Type B pancreatic cell (in vitro differentiated cells): ENCODE measurements at regions not wholly inside any gene's neighbourhood (a gene's known extent, or its start where the extent isn't known, plus 50 kb on each side); places are given as distances from the start of the nearest gene placed in this dataset.

Source experiments
- DNase-seq: peaks from one replicate; pipeline ENCODE4 v3.0.0; 2021; ENCODE audit warnings: mixed read lengths; ENCODE audit not compliant: unreplicated experiment; ENCODE audit errors: extremely low spot score
- H3K27ac Mint-ChIP-seq: 2 replicates; pipeline ENCODE4 v1.8.0; 2021; ENCODE audit warnings: mild to moderate bottlenecking, mixed read lengths
- H3K27me3 Mint-ChIP-seq: 2 replicates; pipeline ENCODE4 v1.8.0; 2021; ENCODE audit warnings: mixed read lengths
- H3K36me3 Mint-ChIP-seq: 2 replicates; pipeline ENCODE4 v1.8.0; 2021; ENCODE audit warnings: mixed read lengths
- H3K4me1 Mint-ChIP-seq: one replicate; pipeline ENCODE4 v1.8.0; 2021; ENCODE audit warnings: mixed read lengths; ENCODE audit not compliant: unreplicated experiment
- H3K4me3 Mint-ChIP-seq: 2 replicates; pipeline ENCODE4 v1.8.0; 2021; ENCODE audit warnings: mild to moderate bottlenecking, mixed read lengths
- H3K9me3 Mint-ChIP-seq: 2 replicates; pipeline ENCODE4 v1.8.0; 2021; ENCODE audit warnings: mixed read lengths
- TF ChIP-seq, protein P1 (sequence below): fragments of 200-600 bp; sonication (generic); conservative IDR thresholded peaks from 2 replicates; pipeline ENCODE4 v1.5.0; 2021; ENCODE audit warnings: antibody characterized with exemption, mild to moderate bottlenecking

DNA sequence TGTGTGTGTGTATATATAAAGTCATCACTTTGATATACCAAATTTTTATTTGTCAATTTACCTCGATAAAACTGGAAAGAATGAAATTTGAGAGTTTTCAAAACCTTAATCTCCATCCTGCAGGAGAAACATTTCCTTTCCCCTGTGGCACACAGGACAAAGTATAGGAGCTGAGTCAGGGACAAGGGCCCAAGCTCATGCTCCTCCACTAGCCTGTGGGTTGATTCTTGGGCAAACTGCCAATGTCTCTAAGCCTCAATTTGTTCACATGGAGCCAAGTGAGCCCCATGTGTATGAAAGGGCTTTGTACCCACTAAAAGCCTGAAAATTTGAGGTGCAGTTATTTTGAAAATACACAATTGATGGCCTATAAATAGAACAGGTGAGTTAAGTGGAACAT, 60.3 kb upstream of the IL6 start:
- Mint-ChIP-seq H3K9me3 (peaks cover 8% of the 10 kb centered on the region), H3K27ac (no peak overlapping the region), H3K27me3 (peaks cover 6% of the 10 kb centered on the region), H3K4me3 (no peak overlapping the region), H3K36me3 (no peaks in the 10 kb centered on the region), H3K4me1 (peaks cover 5% of the 10 kb centered on the region)
- TF ChIP-seq, protein P1, sequence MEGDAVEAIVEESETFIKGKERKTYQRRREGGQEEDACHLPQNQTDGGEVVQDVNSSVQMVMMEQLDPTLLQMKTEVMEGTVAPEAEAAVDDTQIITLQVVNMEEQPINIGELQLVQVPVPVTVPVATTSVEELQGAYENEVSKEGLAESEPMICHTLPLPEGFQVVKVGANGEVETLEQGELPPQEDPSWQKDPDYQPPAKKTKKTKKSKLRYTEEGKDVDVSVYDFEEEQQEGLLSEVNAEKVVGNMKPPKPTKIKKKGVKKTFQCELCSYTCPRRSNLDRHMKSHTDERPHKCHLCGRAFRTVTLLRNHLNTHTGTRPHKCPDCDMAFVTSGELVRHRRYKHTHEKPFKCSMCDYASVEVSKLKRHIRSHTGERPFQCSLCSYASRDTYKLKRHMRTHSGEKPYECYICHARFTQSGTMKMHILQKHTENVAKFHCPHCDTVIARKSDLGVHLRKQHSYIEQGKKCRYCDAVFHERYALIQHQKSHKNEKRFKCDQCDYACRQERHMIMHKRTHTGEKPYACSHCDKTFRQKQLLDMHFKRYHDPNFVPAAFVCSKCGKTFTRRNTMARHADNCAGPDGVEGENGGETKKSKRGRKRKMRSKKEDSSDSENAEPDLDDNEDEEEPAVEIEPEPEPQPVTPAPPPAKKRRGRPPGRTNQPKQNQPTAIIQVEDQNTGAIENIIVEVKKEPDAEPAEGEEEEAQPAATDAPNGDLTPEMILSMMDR, result no peak
- DNase-seq, result no peak

DNA sequence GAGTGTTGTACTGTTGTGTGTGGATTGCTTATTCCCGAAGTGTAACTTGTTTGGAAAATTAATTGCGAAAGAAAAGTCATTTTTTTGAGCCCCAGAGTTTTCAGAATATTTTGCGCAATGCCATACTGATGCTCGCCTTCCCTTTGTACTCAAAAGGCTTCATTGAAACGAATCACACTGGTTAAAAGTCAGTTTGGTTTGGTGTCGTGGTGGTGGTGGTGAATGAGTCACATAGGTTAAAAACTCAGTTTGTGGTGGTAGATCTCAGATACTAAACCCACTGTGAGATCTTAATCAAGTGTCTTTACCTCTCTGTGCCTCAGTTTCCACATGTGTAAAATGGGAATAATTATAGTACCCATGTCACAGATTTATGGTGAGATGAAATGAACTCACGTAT, 61.1 kb upstream of the IL6 start:
- Mint-ChIP-seq H3K27ac (no peak overlapping the region), H3K4me1 (peaks cover 5% of the 10 kb centered on the region), H3K4me3 (no peak overlapping the region), H3K9me3 (peaks cover 8% of the 10 kb centered on the region), H3K36me3 (no peaks in the 10 kb centered on the region), H3K27me3 (peaks cover 6% of the 10 kb centered on the region)
- TF ChIP-seq, protein P1, result no peak
- no peak for DNase-seq

DNA sequence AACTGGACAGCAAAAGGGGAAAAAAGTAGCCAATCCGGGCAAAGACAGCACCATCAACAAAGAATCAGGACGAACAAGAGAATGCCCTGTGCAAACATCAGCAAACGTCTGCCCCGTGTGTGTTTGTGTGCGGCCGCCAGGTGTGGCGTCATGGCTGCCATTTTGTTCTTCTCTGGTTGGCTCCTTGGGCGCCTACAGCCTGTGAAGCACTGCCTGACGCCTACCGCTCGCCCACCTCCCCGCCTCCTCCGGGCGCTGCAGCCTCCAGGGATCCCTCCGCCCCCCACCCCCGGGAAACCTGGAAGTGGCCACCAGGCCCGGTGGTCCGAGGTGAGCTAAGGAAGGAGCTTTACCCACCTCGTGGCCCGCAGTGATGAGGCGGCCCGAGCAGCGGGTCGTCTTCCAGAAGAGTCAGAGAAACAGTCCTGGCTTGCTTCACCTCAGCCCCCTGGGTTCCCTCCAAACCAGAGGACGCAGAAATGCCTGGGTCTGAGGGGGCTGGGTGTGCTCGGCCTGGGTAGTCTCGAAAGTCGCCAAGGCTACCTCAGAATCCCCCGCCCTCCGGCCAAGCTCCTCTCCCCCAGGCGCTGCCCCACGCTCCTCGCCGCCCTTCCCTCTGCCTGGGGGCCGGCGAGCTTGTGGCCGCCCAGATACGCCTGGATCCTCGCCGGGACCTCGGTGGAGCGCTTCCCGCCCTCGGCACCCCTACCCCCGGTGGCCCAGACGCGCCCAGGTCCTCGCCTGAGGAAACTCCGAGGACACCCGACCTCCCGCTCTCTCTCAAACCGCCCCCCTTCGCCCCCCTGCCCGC, 61.8 kb upstream of the IL6 start:
- Mint-ChIP-seq H3K4me1 (peaks cover 5% of the 10 kb centered on the region), H3K27ac (no peak overlapping the region)
- TF ChIP-seq, protein P1, result no peak

DNA sequence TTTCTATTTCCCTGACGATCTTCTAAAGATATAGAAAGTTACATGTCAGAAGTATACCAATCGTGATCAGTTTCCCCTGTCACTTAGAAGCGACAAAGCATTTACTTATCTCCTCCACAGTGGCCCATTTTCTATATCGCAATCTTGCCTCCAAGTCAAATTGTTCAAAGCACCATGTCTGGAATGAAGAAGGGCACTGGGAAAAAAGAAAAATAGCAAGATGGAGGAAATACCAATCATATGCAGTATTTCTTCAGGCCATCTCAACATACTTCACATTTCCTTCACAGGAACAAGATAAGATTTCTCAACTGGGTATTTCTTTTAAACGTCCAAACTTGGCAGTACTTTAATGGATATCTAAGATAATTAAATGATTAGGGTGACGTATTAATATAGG, 63.3 kb upstream of the IL6 start:
- TF ChIP-seq, protein P1, result no peak
- no peak overlapping the region for H3K27ac Mint-ChIP-seq
- H3K9me3 Mint-ChIP-seq, result peaks cover 8% of the 10 kb centered on the region
- peaks cover 6% of the 10 kb centered on the region for H3K27me3 Mint-ChIP-seq
- DNase-seq, result no peak
- H3K4me1 Mint-ChIP-seq, result peaks cover 5% of the 10 kb centered on the region
- H3K36me3 Mint-ChIP-seq, result no peaks in the 10 kb centered on the region
- no peak overlapping the region for H3K4me3 Mint-ChIP-seq

More for the DNA sequence above, 61.8 kb upstream of the IL6 start:
- no peak for DNase-seq
- H3K27me3 Mint-ChIP-seq, result peaks cover 6% of the 10 kb centered on the region
- no peaks in the 10 kb centered on the region for H3K36me3 Mint-ChIP-seq
- H3K9me3 Mint-ChIP-seq, result peaks cover 8% of the 10 kb centered on the region
- no peak overlapping the region for H3K4me3 Mint-ChIP-seq

DNA sequence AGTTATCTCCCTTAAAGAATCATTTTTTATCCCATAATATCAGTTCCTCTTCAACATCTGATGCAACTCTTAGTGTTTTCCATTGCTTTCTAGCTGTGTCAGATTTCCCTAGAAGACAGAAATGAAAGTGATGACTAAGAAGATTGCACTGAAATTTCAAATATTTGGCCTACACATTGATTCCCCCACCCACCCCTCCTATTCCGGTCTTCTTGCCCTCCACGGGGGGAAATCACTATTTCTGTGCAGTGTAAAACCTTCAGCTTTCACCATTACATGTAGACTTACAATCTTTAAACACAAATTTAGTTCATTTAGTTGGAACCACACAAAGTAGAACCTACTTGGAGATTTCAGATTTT, 63.7 kb upstream of the IL6 start:
- H3K36me3 Mint-ChIP-seq, result no peaks in the 10 kb centered on the region
- DNase-seq, result no peak
- peaks cover 5% of the 10 kb centered on the region for H3K4me1 Mint-ChIP-seq
- H3K27me3 Mint-ChIP-seq, result peaks cover 6% of the 10 kb centered on the region
- TF ChIP-seq, protein P1, result no peak
- peaks cover 8% of the 10 kb centered on the region for H3K9me3 Mint-ChIP-seq
- no peak overlapping the region for H3K4me3 Mint-ChIP-seq
- H3K27ac Mint-ChIP-seq, result no peak overlapping the region
